HFF-Myc (cell line): ENCODE measurements at regions not wholly inside any gene's neighbourhood (a gene's known extent, or its start where the extent isn't known, plus 50 kb on each side); places are given as distances from the start of the nearest gene placed in this dataset.

Experiments
- DNase-seq: peaks from one replicate; pipeline ENCODE4 v3.0.0-alpha.2; 2011; ENCODE audit warnings: low read depth; ENCODE audit errors: extremely low read depth
- H3K4me3 ChIP-seq: replicated peaks from 2 replicates; pipeline ENCODE4 v1.5.1; 2011; ENCODE audit warnings: low read depth, mild to moderate bottlenecking, control low read depth, low read length
- TF ChIP-seq, protein P1 (sequence below): IDR thresholded peaks from 2 replicates; pipeline ENCODE4 v1.5.1; 2012; ENCODE audit warnings: mild to moderate bottlenecking, low read depth, low read length, control low read depth; ENCODE audit errors: missing control alignments

DNA sequence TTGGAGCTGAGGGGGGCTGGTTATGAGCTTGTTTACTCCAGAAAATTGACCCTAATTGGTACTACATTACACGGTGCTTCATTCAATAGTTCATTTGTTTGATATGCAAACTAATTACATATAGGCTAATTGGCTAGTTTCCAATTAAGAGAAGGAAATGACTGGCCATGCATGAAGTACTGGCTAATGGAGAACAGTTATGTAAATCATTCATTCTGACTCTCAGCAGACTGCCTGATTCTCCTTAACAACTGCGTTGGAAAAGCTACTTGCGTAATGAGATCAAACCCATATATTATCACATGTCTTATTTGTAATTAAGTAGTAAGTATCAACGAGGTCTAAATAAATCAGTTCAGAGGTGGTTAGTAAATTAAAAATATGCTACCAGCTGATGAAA is 81.8 kb upstream of the CTTNBP2 start:
- no peak overlapping the region for H3K4me3 ChIP-seq
- no peak for DNase-seq

DNA sequence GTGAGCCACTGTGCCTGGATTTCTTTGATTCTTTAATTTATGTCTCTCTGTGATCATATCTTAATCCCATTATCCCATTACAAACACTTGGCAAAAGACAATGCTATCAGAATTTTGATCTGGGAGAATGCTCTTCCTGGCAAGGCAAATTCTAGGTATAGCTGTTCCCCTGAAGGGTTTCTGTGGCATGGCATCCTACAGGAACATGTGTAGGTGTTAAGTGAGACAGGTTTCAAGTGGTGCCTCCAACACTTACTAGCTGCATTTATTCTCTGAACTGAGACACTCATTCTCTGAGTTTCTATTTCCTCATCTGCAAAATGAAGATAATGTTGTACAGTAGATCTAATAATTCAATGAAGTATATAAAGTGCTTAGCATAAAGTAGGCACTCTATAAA is 87.1 kb upstream of the CTTNBP2 start:
- TF ChIP-seq, protein P1, sequence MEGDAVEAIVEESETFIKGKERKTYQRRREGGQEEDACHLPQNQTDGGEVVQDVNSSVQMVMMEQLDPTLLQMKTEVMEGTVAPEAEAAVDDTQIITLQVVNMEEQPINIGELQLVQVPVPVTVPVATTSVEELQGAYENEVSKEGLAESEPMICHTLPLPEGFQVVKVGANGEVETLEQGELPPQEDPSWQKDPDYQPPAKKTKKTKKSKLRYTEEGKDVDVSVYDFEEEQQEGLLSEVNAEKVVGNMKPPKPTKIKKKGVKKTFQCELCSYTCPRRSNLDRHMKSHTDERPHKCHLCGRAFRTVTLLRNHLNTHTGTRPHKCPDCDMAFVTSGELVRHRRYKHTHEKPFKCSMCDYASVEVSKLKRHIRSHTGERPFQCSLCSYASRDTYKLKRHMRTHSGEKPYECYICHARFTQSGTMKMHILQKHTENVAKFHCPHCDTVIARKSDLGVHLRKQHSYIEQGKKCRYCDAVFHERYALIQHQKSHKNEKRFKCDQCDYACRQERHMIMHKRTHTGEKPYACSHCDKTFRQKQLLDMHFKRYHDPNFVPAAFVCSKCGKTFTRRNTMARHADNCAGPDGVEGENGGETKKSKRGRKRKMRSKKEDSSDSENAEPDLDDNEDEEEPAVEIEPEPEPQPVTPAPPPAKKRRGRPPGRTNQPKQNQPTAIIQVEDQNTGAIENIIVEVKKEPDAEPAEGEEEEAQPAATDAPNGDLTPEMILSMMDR = no peak
- no peak for DNase-seq

More for the DNA sequence above, 81.8 kb upstream of the CTTNBP2 start:
- TF ChIP-seq, protein P1 = no peak

DNA sequence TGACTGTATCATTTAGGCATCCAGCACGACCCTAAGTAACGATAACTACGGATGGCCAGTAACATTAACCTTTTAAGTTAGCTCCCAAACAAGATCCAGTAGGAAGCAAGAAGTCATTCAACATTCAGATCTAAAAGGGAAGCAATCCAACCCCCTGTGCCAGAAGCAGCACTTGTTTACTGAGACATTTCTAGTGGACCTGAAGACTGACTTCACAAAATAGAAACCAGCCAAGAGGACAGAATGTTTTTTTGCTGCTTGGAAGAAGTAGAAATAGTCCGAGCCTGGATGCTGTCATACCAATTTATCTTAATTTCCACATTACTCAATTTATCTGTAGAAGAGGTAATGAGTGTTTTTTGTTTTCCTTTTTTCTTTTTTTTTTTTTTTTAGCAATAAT is 88.0 kb upstream of the CTTNBP2 start:
- DNase-seq = no peak
- no peak overlapping the region for H3K4me3 ChIP-seq
- TF ChIP-seq, protein P1 = no peak

More for the DNA sequence above, 87.1 kb upstream of the CTTNBP2 start:
- H3K4me3 ChIP-seq = no peak overlapping the region

DNA sequence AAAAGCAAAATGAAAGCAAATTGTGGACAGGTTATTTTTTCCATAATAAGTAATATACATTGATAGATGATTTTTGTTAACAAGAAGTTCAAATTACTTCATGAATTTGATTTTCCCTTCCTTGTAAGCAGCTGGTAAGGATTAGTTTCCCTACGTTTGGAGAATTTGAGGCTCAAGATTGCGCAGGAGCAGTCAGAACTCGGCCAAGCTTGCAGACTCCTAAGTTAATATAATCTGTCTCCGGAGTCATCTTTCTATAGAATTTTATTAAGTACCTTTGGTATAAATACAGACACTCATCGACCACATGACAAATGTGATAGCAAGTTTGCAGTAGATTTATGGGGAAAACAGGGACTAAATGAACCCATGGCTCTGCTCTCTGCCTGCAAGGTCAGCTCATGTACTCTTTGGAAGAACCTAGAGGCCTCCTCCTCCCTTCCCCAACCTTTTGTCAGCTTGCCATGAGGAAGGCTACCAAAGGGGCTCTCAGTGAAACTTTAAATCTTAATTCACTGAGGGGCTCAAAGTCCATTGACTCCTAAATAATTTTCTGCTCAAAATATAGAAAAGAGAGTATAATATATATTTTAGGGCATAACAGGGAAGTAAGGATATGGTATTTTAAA is 89.2 kb upstream of the CTTNBP2 start:
- TF ChIP-seq, protein P1 = no peak
- H3K4me3 ChIP-seq = no peak overlapping the region
- DNase-seq = no peak

DNA sequence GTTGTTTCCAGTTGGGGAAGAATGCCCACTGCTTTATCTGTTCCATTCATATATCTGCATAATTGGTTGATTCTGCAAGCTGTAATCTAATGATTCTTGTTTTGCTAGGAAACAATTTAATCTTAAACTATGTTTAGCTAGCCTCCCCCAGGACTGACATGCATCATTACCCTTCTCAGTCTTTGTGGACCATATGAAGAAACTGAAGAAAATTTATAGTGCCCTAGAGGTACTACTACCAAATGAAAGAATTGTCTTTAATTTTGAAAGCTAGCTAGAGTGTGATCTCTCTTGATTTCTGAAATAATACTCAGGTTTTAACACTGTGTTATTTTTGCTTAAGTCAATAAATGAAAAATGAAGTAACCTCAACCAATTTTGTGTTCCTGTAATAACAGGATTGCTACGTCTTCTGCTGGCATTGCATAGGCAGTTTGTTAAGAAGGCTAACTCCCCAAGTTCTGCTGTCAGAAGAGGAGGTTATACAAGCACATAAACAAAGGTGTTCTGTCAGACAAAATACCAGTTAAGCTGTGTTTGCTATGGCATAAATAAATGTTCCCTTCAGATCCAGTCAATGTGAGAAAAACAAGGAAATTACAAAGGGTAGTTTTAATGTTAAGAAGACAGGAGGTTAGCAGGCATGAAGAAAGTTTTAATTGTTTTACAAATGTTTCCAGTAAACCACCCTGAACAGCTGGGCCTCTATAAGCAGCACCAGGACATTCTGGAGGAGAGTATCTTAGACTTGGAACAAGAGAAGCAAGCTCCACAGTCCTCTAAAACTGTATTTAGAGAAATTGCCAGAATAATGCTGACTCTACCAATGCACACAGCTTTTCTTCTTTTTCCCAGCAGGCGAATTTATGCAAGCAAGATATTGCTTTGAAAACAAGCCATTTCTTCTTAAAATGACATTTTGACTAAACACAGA is 90.3 kb upstream of the CTTNBP2 start:
- DNase-seq = no peak
- TF ChIP-seq, protein P1 = no peak
- H3K4me3 ChIP-seq = no peak overlapping the region

DNA sequence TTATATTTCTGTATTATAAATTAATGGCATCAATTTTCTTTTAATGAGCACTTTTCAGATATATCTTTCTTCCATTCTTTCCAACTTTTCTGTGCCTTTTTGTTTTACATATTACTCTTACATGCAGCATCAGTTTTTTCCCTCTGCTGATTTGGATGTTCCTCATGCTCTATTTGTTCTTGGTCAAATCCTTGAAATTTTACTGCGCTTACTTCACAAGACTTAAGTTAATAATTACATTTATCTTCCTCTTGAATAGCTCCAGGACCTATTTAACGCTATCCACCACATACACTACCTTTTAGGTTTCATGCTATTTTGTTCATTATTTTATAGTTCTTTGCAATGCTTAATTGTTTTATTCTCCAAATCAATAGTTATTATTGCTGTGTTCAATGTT is 97.6 kb upstream of the CTTNBP2 start:
- DNase-seq = no peak
- H3K4me3 ChIP-seq = no peak overlapping the region
- TF ChIP-seq, protein P1 = no peak
